Activated CD4-positive, CD25-positive, alpha-beta regulatory T cell (primary cell): ENCODE measurements at regions not wholly inside any gene's neighbourhood (a gene's known extent, or its start where the extent isn't known, plus 50 kb on each side); places are given as distances from the start of the nearest gene placed in this dataset.

Experiments used
- DNase-seq, 4 experiments: peaks; one replicate each; lab custom pipeline; 2025; lab: John Stamatoyannopoulos, UW

DNA sequence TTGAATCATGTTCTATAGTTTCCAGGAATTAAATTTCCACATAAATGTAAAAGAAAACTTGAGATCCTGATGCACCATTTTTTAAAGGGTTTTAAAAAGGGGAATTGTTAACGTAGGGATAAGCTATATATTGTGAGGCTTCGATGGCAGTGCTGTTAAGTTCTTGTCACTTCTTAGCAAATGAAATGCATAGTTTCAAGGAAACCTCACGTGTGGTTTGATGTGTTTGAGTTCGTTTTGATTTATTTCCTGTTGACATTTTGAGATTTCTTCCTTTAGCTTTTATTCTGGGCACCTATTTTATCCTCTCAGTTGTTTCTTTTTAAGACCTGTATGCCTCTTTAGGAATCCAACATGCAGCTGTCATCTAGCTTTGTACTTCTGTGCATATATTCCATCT, 301.0 kb downstream of the DOCK8 start:
- DNase-seq = no peak

DNA sequence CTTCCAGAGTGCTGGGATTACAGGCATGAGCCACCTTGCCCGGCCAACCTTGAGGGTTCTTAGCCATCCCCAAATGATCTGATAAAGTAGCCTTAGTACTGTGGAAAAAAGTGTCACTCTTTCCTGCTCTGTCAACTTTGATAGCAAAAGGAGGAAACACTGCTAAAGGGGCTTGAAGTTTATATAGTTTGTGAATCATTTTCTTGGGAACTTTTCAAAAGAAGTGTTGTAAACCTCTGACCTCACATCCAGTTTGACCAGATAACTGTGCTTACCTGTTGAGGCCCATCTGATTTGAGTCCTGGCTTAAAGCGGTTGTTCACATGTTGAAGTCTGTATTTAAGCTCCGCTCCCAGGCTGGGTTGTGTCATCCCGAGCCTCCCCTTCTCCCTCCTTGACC, 303.3 kb downstream of the DOCK8 start:
- no peak for DNase-seq

DNA sequence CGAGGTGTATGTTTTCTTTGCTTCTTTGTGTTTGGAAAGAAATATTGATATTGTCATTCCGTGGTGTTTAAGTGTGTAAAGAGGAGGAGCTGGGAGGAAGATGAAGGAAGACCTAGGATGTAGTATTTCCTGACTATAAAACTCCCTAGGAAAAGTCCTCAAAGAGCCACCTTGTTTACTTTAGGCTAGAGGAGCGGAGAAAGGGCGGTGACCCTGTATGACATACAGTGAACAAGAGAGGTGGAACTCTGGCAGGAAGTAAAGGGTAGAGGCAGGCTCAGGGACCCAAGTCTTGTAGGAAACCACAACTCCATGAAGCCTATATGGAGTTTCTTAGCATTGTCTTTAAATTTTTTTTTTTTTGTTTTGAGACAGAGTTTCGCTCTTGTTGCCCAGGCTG, 303.9 kb downstream of the DOCK8 start:
- no peak for DNase-seq

DNA sequence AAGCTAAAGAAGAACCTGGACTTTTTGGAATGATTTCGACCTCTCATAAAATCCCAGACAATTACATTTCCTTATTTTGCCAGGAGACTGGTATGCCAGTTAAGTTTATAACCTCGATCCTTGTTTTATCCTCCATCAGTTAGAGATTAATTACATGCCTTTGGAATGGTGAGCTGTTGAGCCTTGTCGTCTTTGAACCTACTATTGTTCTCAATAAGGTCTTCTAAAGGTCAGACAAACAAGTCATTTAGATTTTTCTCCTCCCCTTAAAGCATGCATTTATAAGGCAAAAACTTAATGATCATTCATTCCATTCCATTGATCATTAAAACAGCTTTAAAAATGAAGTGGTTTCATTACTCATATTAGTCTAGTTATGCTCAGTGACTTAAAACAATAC, 304.9 kb downstream of the DOCK8 start:
- DNase-seq = no peak

DNA sequence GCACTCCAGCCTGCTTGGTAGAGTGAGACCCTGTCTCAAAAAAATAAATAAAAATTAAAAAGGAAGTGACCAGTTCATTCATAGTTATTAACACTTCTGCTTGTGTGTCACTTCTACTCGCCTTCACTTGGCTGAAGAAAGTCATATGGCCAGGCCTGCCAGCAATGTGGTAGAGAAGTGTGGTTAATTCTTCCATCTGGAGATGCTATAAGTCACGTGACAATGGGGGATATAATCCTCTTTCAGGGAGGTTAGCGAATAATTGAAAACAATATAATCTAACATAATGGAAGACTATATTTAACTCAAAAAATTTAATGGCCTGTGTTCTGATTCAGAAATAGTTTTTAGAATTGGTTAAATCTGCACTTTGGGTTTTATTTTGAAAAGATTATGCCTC, 305.6 kb downstream of the DOCK8 start:
- DNase-seq = no peak

DNA sequence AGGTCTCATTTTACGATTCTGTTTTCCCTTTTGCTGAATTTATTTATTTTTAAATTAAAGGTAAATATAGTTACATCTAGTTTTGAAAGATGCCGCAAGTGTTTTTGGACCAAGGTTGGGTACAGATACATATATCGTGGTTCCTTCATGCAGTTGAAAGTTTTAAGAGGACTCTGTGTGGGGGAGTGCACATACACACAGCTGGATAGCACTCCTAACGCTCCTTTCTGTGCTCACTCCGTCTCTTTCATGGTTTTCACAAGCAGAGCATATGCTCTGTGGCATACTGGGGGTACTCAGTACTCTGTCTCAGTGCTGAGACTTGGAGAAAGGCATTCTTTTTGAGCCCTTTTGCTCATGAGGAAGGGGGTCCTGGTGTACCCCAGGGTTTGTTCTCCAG, 307.5 kb downstream of the DOCK8 start:
- no peak for DNase-seq

DNA sequence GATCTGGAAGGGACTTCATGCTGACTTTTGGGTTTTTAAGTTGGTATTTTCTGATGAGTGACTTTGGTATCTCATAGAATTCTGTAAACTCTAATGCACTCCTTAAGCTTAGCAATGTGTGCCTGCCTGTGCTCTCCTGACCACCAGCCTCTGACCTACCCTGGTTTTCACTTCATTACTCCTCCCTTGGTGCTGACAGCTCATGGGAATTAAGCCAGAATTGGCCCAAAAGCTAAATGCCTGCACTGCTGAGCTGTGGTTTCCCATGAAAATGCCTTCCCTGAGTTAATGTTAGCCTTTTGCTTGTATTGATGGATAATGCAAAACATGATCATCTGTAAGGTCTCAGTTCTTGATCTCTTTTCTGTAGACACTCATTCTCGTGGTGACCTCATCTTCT, 308.0 kb downstream of the DOCK8 start:
- DNase-seq = no peak

DNA sequence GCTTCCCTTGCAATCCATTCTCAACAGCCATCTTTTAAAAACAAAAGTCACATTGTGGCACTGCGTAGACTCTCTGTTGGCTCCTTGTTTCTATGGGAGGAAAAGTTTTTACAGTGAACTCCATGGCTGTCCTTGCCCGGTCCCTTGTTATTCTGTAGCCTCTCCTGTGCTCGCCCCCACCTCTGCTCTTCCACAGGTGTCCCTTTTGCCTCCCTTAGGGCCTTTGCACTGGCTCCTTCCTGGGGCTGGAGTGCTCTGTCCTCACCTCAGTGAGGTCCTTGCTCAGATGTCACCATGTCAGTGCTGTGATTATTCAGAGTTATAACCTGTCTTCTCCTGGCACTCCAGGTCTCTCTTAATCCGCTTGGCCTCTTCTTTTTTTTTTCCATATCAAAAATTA, 308.8 kb downstream of the DOCK8 start:
- no peak for DNase-seq

DNA sequence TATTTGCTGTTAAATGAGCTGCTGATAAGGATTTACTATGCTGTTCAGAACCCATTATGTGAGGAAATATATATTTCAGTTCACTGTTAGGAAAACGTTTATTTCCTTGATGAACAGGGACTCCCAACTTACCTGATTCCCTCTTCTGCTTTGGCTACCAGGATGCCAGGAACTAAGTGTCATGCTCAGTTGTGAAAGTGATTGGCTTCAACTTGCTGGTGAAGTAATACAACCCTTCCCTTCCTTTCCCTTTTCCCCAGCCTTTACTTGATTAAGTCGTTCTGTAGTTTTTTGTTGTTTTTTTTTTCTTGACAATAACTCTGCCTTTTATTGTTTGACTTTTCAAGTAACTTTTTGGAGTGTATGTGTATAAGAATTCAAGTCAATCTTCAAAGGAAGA, 309.3 kb downstream of the DOCK8 start:
- DNase-seq = no peak

DNA sequence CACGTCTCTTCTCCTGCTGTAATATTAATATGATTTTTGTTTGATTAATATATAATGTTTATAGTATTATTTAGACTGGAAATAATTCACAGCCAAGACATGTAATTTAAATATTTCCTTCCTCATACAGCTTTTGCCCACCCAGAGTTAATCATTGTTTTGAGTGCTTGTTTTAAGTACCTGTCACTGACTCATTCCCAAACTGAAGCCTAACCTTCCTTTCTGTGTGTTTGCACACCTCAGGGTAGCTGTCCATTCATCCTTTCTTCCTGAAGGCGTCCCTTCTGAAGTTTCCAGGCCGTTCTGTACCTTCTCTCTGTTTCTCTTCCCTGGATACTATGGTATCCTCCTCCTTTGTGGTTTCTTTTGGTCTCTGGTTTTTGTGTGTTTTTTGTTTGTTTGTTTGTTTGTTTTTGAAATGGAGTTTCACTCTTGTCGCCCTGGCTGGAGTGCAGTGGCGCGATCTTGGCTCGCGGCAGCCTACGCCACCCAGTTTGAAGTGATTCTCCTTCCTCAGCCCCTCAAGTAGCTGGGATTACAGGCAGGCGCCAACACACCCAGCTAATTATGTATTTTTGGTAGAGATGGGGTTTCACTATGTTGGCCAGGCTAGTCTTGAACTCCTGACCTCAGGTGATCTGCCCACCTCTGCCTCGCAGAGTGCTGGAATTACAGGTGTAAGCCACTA, 312.4 kb downstream of the DOCK8 start:
- no peak for DNase-seq

DNA sequence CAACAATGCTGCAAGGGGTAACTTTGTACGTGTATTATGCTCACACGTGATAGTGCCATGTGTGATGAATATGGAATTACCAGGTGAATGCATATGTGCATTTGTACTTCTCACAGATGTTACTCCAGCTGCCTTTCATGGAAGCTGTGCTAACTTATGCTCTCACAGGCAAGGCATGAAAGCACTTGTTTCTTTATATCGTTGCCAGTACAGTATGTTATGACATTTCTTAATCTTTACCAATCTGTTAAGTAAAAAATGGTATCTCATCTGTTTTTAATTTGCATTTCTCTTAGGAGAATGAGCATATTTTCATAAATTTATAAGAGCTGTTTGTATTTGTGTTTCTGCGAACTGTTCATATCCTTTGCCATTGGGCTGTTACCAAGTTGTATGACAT, 311.8 kb upstream of the DMRT1 start:
- no peak for DNase-seq

DNA sequence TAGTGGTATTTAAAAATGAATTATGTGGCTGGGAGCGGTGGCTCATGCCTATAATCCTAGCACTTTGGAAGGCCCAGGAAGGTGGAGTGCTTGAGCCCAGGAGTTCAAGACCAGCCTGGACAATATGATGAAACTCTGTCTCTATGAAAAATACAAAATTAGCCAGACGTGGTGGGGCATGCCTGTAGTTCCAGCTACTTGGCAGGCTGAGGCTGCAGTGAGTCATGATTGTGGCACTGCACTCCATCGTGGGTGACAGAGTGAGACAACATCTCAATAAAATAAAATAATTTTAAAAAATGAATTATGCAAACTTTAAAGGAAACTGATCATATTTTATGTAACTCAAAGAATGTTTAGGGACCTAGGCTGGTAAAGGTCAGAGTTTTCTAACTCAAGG, 310.8 kb upstream of the DMRT1 start:
- DNase-seq = no peak

DNA sequence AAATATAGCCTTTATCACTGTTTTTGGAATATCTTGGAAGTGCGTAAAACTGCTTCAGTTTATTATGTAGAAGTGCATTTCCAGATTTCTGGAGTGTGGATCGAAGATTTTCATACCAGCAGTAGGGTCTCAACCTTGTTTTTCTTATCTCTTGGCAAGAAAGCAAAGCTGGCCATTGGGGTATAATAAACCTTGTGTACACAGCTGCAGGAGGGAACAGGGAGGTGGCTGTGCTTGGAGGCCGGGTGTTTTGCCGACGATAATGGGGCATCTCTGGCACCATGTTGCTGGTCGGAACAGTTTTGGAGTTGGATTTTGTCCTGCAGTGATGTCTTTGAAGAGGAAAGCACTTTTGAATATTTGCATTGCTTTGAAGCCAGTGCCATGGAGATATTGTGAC, 308.8 kb upstream of the DMRT1 start:
- no peak for DNase-seq

DNA sequence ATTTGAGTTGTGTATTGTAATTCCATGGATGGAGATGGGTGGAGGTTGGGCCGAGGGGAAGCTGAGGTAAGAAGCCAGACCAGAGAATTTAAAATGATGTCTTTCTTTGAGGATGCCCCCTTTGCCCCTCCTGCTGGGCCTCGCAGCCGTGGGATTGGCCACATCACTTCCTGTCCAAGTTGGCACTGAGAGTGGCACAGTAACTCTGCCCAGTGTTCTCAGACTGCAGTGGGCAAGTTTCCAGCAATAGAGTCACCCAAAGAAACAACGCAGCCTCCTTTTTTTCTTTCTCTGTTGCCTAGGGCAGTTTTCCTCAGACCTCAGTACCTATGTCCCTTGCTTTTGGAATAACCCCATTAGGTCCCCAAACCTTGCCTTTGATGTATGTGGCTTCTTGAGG, 306.6 kb upstream of the DMRT1 start:
- no peak for DNase-seq

DNA sequence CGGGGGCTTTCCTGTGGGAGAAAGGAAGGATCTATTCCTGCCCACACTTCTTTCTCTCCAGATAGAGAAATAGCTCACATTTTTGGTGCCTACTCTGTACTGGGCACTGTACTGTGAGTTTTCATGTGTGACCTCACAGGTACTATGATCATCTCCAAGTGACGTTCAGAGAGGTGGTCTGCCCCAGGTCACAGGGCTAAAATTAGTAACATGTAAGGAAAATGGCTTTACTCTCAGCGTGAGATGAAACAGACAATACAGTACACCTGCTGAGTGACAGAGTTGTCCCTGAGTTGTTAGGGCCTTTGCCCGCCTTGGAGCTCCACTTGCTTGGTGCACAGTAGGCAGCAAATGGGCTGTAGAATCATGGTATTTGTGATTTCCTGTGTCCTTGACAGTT, 306.1 kb upstream of the DMRT1 start:
- DNase-seq = no peak

DNA sequence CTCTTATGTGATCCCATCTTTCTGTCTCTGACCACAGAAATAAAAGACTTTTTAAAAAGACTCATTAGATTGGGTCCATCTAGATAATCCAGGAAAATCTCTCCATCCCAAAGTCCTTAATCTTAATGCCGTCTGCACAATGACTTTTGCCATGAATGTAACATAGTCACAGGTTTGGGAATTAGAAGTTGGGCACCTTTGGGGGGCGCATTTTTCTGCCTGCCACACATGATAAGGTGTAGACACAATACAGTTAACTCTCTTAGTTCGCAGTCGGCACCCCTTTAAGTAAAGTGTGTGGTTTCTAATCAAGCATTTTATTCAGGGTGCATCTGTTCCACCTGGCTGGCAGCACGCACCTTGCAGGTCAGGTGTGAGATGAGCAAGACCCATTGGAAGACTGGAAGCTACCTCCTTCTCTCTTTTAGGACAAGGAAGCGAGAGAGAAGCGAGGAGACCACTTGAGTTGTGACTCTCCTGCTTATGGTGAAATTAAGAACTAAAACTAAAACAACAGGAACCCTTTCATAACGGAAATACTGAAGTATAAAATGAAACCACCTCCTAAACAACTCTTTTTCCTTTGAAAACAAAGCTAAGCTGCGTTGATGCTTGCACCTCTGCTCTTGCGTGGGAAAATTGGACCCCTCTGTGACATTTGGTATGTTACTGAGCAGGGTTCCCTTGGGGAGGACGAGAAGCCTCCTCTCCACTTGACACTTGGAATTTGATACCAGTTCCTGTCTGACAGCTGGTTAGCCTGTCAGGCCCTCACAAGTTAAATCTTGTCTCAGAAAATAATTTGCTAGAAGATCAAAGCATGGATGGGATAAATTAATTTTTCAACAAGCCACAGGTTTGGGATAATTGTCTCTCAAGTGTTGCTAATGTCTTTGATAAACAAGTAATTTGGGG, 304.6 kb upstream of the DMRT1 start:
- DNase-seq = no peak

DNA sequence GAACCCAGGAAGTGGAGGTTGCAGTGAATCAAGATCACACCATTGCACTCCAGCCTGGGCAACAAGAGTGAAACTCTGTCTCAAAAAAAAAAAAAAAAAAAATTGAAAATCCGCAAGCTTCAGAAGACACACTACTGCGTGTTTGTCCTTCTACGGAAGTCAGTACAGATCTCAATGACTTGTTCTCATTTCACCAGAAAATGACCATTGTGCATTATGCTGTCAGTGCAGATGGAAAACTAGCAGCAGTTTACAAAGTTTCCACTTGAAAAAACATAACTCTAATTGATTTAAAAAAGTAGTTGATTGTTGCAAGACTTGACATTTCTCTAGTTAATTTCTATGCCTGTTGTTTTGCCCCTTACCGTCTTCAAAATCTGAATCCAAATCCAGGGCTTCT, 298.0 kb upstream of the DMRT1 start:
- no peak for DNase-seq

DNA sequence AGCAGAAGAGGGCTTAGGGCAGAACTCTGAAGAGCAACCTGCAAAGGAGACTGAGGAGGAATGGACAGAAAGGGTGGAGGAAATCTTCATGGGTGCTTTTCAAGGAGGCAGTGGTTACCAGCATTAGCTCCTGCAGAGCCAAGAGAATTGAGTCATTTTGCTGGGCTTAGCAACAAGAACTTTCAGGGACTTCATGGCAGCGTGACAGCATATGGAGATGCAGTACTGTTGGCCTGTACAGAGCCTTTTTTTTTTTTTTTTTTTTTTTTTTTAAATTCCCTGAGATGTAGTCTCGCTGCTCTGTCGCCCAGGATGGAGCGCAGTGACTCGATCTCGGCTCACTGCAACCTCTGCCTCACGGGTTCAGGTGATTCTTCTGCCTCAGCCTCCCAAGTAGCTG, 296.0 kb upstream of the DMRT1 start:
- no peak for DNase-seq

DNA sequence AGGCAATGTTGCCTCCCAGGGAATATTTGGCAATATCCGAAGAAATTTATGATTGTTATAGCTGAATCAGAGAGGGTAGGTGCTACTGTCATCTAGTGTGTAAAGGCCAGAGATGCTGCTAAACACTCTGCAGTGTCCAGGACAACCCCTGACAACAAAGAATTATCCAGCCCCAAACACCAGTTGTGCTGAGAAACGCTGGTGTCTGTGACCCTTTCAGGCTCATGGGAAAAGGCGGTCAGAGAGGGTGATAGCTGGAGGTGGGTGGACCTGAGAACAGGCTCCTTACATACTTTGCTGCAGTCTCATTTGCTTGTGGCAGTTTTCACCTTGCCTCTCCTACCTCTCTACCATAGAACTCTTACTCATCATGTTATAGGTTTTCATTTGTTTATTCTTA, 295.3 kb upstream of the DMRT1 start:
- DNase-seq = no peak

DNA sequence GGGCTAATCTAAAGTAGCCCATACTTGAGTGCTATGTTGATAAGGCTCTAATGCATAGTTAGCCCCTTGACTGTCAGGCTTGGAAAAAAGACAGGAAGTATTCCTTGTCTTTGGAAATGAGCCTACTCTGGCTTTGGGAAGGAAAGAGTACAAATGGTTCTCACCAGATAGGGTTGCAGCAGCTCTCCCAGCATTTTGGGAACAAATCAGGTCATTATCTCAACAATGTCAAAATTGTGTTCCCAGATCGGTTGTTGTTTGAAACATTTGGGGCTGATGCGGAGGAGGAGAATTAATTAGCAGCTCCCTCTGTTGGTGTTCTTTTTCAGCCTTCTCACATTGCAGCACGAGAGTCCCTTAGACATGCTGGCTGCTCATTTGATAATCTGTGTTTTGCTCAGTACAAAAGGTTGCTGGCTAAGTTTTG, 294.7 kb upstream of the DMRT1 start:
- no peak for DNase-seq

DNA sequence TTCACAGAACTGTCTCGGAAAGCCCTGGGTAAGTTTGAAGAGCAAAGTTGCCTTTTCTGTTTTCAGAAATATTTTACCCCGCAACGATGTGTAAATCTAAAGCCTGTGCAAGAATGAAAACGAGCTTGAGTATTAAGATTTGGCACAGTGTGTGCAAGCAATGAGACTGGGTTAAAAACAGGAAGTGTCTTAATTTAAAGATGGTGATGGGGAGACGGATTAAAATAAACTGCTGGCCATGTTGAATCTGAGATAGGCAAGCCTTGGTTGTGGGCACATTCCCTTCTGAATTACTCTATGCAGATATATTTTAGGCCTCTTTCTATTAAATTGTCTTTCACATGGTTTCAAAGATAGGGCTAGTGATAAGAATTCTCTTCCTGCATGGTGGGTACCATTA, 294.2 kb upstream of the DMRT1 start:
- no peak for DNase-seq

DNA sequence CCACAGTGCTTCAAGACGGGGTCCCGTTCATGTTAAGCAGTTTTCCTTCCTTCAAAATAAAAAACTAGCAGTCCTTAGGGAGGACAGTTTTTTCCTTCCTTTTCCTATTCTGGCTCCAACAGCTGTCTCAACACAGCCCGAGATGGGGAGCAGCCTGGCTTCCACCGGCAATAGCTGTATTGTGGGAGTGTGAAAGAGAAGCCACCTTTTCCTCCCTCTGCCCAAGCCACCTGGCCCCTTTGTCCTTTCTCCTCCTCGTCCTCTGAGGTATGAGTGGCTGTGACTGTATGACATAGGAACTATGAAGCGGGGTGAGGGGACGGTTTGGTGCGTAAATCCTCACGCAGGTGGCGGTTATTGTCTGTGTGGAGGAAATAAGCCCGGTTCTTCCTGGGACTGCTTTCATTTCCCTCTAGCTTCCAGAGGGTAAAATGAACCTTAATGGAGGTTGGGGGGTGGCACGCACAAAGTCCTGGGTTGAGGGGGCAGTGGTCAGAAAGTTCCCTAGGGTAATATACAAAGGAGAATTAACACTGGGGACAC, 292.0 kb upstream of the DMRT1 start:
- no peak for DNase-seq

DNA sequence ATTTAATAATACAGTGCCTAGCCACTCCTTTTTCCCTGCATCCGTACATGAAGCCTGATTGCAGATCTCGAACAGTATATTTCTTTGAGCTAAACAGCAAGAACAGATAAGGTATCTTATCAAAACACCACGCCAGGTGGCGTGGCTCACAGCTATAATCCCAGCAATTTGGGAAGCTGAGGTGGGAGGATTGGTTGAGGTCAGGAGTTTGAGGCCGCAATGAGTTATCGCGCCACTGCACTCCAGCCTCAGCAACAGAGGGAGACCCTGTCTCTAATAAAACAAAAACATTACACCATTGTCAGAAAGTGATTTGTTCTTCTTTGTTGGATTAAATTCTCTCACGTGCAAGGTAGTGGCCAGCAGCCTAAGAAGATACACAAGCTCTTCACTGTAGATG, 291.2 kb upstream of the DMRT1 start:
- no peak for DNase-seq
